Neural progenitor cell (in vitro differentiated cells): ENCODE measurements at regions not wholly inside any gene's neighbourhood (a gene's known extent, or its start where the extent isn't known, plus 50 kb on each side); places are given as distances from the start of the nearest gene placed in this dataset.
"Not testable (repeated sequence)": the region's sequence is repeated elsewhere in the genome, so short reads cannot be mapped to it uniquely, and the experiment has no call there.

ENCODE experiments used
- EZH2 ChIP-seq: fragments of 200-600 bp; sonication (generic); IDR thresholded peaks from 2 replicates; pipeline ENCODE4 v1.6.1; 2017; ENCODE audit warnings: antibody characterized with exemption, mild to moderate bottlenecking, moderate library complexity
- EZH2phosphoT487 ChIP-seq: fragments of 200-600 bp; sonication (generic); IDR thresholded peaks from 2 replicates; pipeline ENCODE4 v1.6.1; 2017; ENCODE audit warnings: antibody characterized with exemption
- TF ChIP-seq, protein P1 (sequence below): fragments of 200-600 bp; sonication (generic); IDR thresholded peaks from 2 replicates; pipeline ENCODE4 v1.5.1; 2017; ENCODE audit warnings: antibody characterized with exemption, mild to moderate bottlenecking

- TF ChIP-seq, protein P1, sequence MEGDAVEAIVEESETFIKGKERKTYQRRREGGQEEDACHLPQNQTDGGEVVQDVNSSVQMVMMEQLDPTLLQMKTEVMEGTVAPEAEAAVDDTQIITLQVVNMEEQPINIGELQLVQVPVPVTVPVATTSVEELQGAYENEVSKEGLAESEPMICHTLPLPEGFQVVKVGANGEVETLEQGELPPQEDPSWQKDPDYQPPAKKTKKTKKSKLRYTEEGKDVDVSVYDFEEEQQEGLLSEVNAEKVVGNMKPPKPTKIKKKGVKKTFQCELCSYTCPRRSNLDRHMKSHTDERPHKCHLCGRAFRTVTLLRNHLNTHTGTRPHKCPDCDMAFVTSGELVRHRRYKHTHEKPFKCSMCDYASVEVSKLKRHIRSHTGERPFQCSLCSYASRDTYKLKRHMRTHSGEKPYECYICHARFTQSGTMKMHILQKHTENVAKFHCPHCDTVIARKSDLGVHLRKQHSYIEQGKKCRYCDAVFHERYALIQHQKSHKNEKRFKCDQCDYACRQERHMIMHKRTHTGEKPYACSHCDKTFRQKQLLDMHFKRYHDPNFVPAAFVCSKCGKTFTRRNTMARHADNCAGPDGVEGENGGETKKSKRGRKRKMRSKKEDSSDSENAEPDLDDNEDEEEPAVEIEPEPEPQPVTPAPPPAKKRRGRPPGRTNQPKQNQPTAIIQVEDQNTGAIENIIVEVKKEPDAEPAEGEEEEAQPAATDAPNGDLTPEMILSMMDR = not testable (repeated sequence)
- not testable (repeated sequence) for TF ChIP-seq EZH2, EZH2phosphoT487
These were observed 88.6 kb downstream of the TMEM121 start for GRCh38 chr14:105614987-105615386.
